Endothelial cell of umbilical vein (primary cell): ENCODE measurements at regions not wholly inside any gene's neighbourhood (a gene's known extent, or its start where the extent isn't known, plus 50 kb on each side); places are given as distances from the start of the nearest gene placed in this dataset.

Experiments used
- BruUV-seq: library from RNA; stranded (reverse); fragments of 400-500 nt; replicated peaks from 2 replicates; lab custom pipeline; 2021; lab: Mats Ljungman, UMichigan
- CTCF ChIA-PET: fragments of 300-600, 350-600 bp; sonication (Branson Sonifier 250); formaldehyde crosslinking; loops from one replicate; lab custom pipeline; 2021; ENCODE audit warnings: antibody characterized with exemption, inconsistent platforms; lab: Charles Lee
- POLR2A ChIA-PET: fragments of 300-600, 350-600 bp; sonication (Branson Sonifier 250); formaldehyde crosslinking; loops from one replicate; lab custom pipeline; 2021; ENCODE audit warnings: antibody characterized with exemption, inconsistent platforms; lab: Charles Lee
- DNase-seq: peaks from one replicate; pipeline ENCODE4 v3.0.0-alpha.2; 2011; ENCODE audit warnings: low read depth, low spot score
- FAIRE-seq: peaks from 2 replicates; lab custom pipeline; 2011; peaks lifted over from hg19 to GRCh38; lab: Jason Lieb, UNC
- H2AFZ ChIP-seq: 2 replicates; pipeline ENCODE4 v1.6.0; 2012; ENCODE audit warnings: low read depth, low read length, control low read depth, inconsistent platforms
- H3K27ac ChIP-seq: 2 replicates; pipeline ENCODE4 v1.5.1; 2011; ENCODE audit warnings: low read depth, mild to moderate bottlenecking, control low read depth, low read length, moderate library complexity; ENCODE audit not compliant: insufficient read depth
- H3K27me3 ChIP-seq, 2 experiments: 2 replicates each; pipeline versions ENCODE4 v1.6.0 to v1.6.1; 2011; ENCODE audit warnings: low read length in 2 of 2, mixed read lengths in 1 of 2; ENCODE audit not compliant: control insufficient read depth in 2 of 2, insufficient read depth in 2 of 2
- H3K36me3 ChIP-seq, 2 experiments: 2 replicates in 1 of 2; 3 replicates in 1 of 2; pipeline ENCODE4 v1.5.1; 2011; ENCODE audit warnings: low read length in 2 of 2, mild to moderate bottlenecking in 1 of 2, moderate library complexity in 1 of 2; ENCODE audit not compliant: control insufficient read depth in 2 of 2, insufficient read depth in 2 of 2; ENCODE audit errors: extremely low read depth in 1 of 2
- H3K4me1 ChIP-seq: 3 replicates; pipeline ENCODE4 v1.5.1; 2011; ENCODE audit warnings: mild to moderate bottlenecking, low read length; ENCODE audit not compliant: control insufficient read depth, insufficient read depth; ENCODE audit errors: extremely low read depth
- H3K4me2 ChIP-seq: 2 replicates; pipeline ENCODE4 v1.6.1; 2011; ENCODE audit warnings: low read length, control low read depth, mixed read lengths; ENCODE audit not compliant: insufficient read depth
- H3K4me3 ChIP-seq, 3 experiments: fragments of 200-600 bp in 1 of 3; sonication (generic), shearing (Covaris generic) in 1 of 3; replicated peaks in 1 of 3; 2 replicates each; pipeline ENCODE4 v1.5.1; 2011 to 2016; ENCODE audit warnings: control low read depth in 3 of 3, low read length in 3 of 3, mild to moderate bottlenecking in 2 of 3, inconsistent platforms in 1 of 3, low read depth in 1 of 3, moderate library complexity in 1 of 3; ENCODE audit not compliant: insufficient read depth in 1 of 3
- H3K79me2 ChIP-seq: 2 replicates; pipeline ENCODE4 v1.6.0; 2012; ENCODE audit warnings: low read length, inconsistent platforms; ENCODE audit not compliant: control insufficient read depth, insufficient read depth
- H3K9ac ChIP-seq: replicated peaks from 2 replicates; pipeline ENCODE3; 2011; ENCODE audit warnings: low read length, control low read depth; ENCODE audit not compliant: insufficient read depth; ENCODE audit errors: extremely low read depth
- H3K9me1 ChIP-seq: replicated peaks from 3 replicates; pipeline ENCODE4 v1.6.0; 2011; ENCODE audit warnings: mild to moderate bottlenecking, low read length; ENCODE audit not compliant: control insufficient read depth, insufficient read depth; ENCODE audit errors: extremely low read depth
- H3K9me3 ChIP-seq: replicated peaks from 2 replicates; pipeline ENCODE4 v1.5.1; 2012; ENCODE audit warnings: low read length, inconsistent platforms; ENCODE audit not compliant: control insufficient read depth, insufficient read depth
- H4K20me1 ChIP-seq: replicated peaks from 2 replicates; pipeline ENCODE3; 2011; ENCODE audit warnings: mild to moderate bottlenecking, low read length; ENCODE audit not compliant: control insufficient read depth, insufficient read depth; ENCODE audit errors: extremely low read depth
- CTCF ChIP-seq, 2 donors: IDR thresholded peaks; 1 replicate in 1 of 2; 2 replicates in 1 of 2; pipeline ENCODE4 v1.5.1; 2011; ENCODE audit warnings: low read length in 2 of 2, mild to moderate bottlenecking in 2 of 2, moderate library complexity in 2 of 2, control low read depth in 1 of 2, inconsistent platforms in 1 of 2, low read depth in 1 of 2; ENCODE audit not compliant: insufficient read depth in 1 of 2; ENCODE audit errors: extremely low read depth in 1 of 2
- EZH2 ChIP-seq: IDR thresholded peaks from 2 replicates; pipeline ENCODE4 v1.6.1; 2012; ENCODE audit warnings: borderline replicate concordance, low read depth, mild to moderate bottlenecking, moderate library complexity, low read length, inconsistent platforms; ENCODE audit not compliant: severe bottlenecking
- FOS ChIP-seq: IDR thresholded peaks from 2 replicates; pipeline ENCODE4 v1.6.1; 2011; ENCODE audit warnings: mild to moderate bottlenecking, low read length, moderate library complexity, borderline replicate concordance; ENCODE audit not compliant: insufficient read depth
- GATA2 ChIP-seq: IDR thresholded peaks from 2 replicates; pipeline ENCODE4 v1.7.0; 2011; ENCODE audit warnings: low read depth, mild to moderate bottlenecking, moderate library complexity, mixed read lengths, low read length; ENCODE audit not compliant: insufficient read length, insufficient read depth
- JUN ChIP-seq: IDR thresholded peaks from 2 replicates; pipeline ENCODE4 v1.6.1; 2011; ENCODE audit warnings: borderline replicate concordance, low read depth; ENCODE audit not compliant: insufficient read length, insufficient read depth
- MAX ChIP-seq: IDR thresholded peaks from 2 replicates; pipeline ENCODE4 v1.6.1; 2011; ENCODE audit not compliant: insufficient read depth, insufficient read length
- MYC ChIP-seq: IDR thresholded peaks from one replicate; pipeline ENCODE4 v1.6.1; 2011; ENCODE audit warnings: mild to moderate bottlenecking, low read depth, low read length
- POLR2A ChIP-seq: IDR thresholded peaks from 2 replicates; pipeline ENCODE4 v1.6.1; 2012; ENCODE audit warnings: low read depth, mild to moderate bottlenecking, control low read depth, low read length
- POLR2AphosphoS5 ChIP-seq: IDR thresholded peaks from 2 replicates; pipeline ENCODE4 v1.6.1; 2012; ENCODE audit warnings: low read depth, mild to moderate bottlenecking, control low read depth, low read length, moderate library complexity; ENCODE audit not compliant: insufficient read depth
- dilution Hi-C: fragments of 300-500 bp; cut with MboI; formaldehyde crosslinking; loops from one replicate; pipeline ENCODE4 v1.15.0; 2019; ENCODE audit warnings: low sequenced_read_pairs; ENCODE audit not compliant: extremely low pct_ligation_motif_present
- intact Hi-C: fragments of 100-400 bp; cut with micrococcal nuclease; formaldehyde crosslinking; loops from one replicate; pipeline ENCODE4 v1.10.0; 2022

- FAIRE-seq (no peak), DNase-seq (no peak)
- CTCF ChIA-PET, result no interaction called here
- intact Hi-C loops, result no loop called here
- POLR2A ChIA-PET, result no interaction called here
- Histone ChIP-seq H3K27me3 (peaks cover 4 to 7% of the 10 kb centered on the region in 2 experiments), H4K20me1 (no peaks in the 10 kb centered on the region), H3K9ac (no peak overlapping the region), H3K4me1 (peaks cover 5% of the 10 kb centered on the region), H3K79me2 (no peaks in the 10 kb centered on the region), H3K9me1 (no peaks in the 10 kb centered on the region), H3K4me2 (no peak overlapping the region), H3K36me3 (no peaks in the 10 kb centered on the region), H3K4me3 (no peak overlapping the region), H3K9me3 (no peaks in the 10 kb centered on the region), H2AFZ (no peak overlapping the region), H3K27ac (no peak overlapping the region)
- dilution Hi-C loops, result no loop called here
- no peak for TF ChIP-seq MAX
- no peak for TF ChIP-seq MYC
- no peak for TF ChIP-seq JUN
- TF ChIP-seq POLR2AphosphoS5, result no peak
- TF ChIP-seq GATA2, result no peak
- TF ChIP-seq CTCF (IDR thresholded peaks at IDR 0.05; ENCODE audit: extremely low read depth in 1 of 2, insufficient read depth in 1 of 2, low read depth in 1 of 2, low read length in 2 of 2), result no peak
- no peak for TF ChIP-seq FOS
- TF ChIP-seq EZH2, result no peak
- no peak for TF ChIP-seq POLR2A
- BruUV-seq, result no TSS peak
These were observed 232.9 kb downstream of the UACA start for GRCh38 chr15:70530503-70530902.
